HG02571 (cell line): ENCODE measurements at regions not wholly inside any gene's neighbourhood (a gene's known extent, or its start where the extent isn't known, plus 50 kb on each side); places are given as distances from the start of the nearest gene placed in this dataset.

Experiments
- ATAC-seq: cut with Tn5 transposase; IDR thresholded peaks from one replicate; pipeline ENCODE4 v1.9.1; 2021; ENCODE audit warnings: mild to moderate bottlenecking, moderate library complexity; ENCODE audit not compliant: unreplicated experiment

- no peak for ATAC-seq
These were observed 267.2 kb downstream of the PARN start for GRCh38 chr16:14362774-14363371.

GRCh38 chr16:14360326-14361037 is 269.6 kb downstream of the PARN start:
- ATAC-seq: no peak

GRCh38 chr16:14358697-14359305 is 271.3 kb downstream of the PARN start:
- no peak for ATAC-seq

GRCh38 chr16:14357328-14357727 is 272.7 kb downstream of the PARN start:
- no peak for ATAC-seq

- no peak for ATAC-seq
These were observed 274.0 kb downstream of the PARN start for GRCh38 chr16:14356064-14356463.

GRCh38 chr16:14354561-14355351 is 275.3 kb downstream of the PARN start:
- ATAC-seq: peak; percentile 77

- ATAC-seq: no peak
These were observed 276.7 kb downstream of the PARN start for GRCh38 chr16:14353340-14353739.

GRCh38 chr16:14351647-14352046 is 278.4 kb downstream of the PARN start:
- ATAC-seq: no peak

GRCh38 chr16:14350626-14351025 is 279.4 kb downstream of the PARN start:
- no peak for ATAC-seq

- no peak for ATAC-seq
These were observed 279.0 kb downstream of the MRTFB start for GRCh38 chr16:14350081-14350480.

GRCh38 chr16:14347706-14348105 is 276.6 kb downstream of the MRTFB start:
- no peak for ATAC-seq

- no peak for ATAC-seq
These were observed 275.4 kb downstream of the MRTFB start for GRCh38 chr16:14346278-14347142.

GRCh38 chr16:14345512-14346115 is 274.5 kb downstream of the MRTFB start:
- ATAC-seq: no peak

GRCh38 chr16:14344945-14345344 is 273.8 kb downstream of the MRTFB start:
- ATAC-seq: no peak

GRCh38 chr16:14344292-14344691 is 273.2 kb downstream of the MRTFB start:
- ATAC-seq: no peak

GRCh38 chr16:14341324-14342225 is 270.5 kb downstream of the MRTFB start:
- ATAC-seq: no peak

- no peak for ATAC-seq
These were observed 268.6 kb downstream of the MRTFB start for GRCh38 chr16:14339694-14340093.

GRCh38 chr16:14338969-14339368 is 267.9 kb downstream of the MRTFB start:
- no peak for ATAC-seq

GRCh38 chr16:14338236-14338635 is 267.1 kb downstream of the MRTFB start:
- no peak for ATAC-seq
